ENCODE measurements at regions not wholly inside any gene's neighbourhood (a gene's known extent, or its start where the extent isn't known, plus 50 kb on each side); places are given as distances from the start of the nearest gene placed in this dataset.

DNA sequence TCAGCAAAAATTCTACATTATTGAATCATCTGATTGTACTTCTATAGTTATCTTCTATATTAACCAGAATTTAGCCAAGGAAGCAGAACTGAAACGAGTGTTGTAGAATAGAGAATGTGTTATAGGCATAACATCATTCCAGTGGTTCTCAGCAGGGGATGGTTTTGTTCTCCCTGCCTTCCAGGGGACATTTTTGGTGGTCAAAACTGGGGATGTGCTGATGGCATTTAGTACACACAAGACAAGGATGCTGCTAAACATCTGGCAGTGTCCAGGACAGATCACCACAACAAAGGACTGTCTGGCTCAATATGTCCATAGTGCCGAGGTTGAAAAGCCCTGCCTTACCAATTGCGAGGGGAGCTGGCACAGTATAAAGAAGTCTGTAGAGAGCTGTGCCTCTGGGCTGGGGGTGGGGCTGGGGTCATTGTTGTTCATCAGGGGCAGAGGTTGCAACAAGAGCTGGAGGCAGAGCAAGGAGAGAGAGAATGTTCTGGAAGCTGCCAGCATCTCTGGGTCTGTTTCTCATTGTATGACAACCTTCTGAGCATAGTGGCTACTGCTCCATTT lies 1472.8 kb downstream of the AACS start:
- 69 to 74% (median 72%) methylated on average over 3 of the region's 3 CpGs for WGBS, 4 donors
- H3K4me1 ChIP-seq: no peaks in the 10 kb centered on the region
- ATAC-seq: no peak
- no peaks in the 10 kb centered on the region for H3K36me3 ChIP-seq
- H3K4me3 ChIP-seq: no peak overlapping the region
- no peak overlapping the region for H3K27ac ChIP-seq
- peaks cover 0 to 6% (median 0%) of the 10 kb centered on the region in 9 donors for H3K27me3 ChIP-seq
- no peaks in the 10 kb centered on the region for H3K9me3 ChIP-seq
- TF ChIP-seq POLR2A (IDR thresholded peaks at IDR 0.05): no peak
- TF ChIP-seq, protein P1, sequence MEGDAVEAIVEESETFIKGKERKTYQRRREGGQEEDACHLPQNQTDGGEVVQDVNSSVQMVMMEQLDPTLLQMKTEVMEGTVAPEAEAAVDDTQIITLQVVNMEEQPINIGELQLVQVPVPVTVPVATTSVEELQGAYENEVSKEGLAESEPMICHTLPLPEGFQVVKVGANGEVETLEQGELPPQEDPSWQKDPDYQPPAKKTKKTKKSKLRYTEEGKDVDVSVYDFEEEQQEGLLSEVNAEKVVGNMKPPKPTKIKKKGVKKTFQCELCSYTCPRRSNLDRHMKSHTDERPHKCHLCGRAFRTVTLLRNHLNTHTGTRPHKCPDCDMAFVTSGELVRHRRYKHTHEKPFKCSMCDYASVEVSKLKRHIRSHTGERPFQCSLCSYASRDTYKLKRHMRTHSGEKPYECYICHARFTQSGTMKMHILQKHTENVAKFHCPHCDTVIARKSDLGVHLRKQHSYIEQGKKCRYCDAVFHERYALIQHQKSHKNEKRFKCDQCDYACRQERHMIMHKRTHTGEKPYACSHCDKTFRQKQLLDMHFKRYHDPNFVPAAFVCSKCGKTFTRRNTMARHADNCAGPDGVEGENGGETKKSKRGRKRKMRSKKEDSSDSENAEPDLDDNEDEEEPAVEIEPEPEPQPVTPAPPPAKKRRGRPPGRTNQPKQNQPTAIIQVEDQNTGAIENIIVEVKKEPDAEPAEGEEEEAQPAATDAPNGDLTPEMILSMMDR (IDR thresholded peaks at IDR 0.05): no peak
- intact Hi-C loops (cut with DNase I): no loop called here
- DNase-seq: no peak

DNA sequence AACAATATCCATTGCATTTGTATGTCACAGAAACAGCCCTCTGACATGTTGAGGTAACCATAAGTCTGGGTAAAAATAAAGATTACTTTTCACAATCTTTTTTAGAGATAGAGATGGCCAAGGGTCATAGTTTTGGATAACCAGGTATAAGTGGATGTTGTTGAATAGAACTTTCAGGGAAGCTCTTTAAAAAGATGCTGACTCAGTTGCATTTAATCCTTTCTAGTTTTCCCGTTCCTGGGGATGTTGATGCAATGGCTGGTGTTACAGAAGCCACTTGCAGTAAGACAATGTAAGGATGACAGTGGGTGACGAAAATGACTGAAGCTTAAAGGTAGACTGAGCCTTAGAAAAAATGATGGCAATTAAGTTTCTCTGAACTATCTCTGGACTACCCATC lies 1473.7 kb downstream of the AACS start:
- DNase-seq (no peak), ATAC-seq (no peak)
- TF ChIP-seq, protein P1 (IDR thresholded peaks at IDR 0.05): no peak
- TF ChIP-seq POLR2A (IDR thresholded peaks at IDR 0.05): no peak
- 65 to 75% (median 72%) methylated on average over 2 of the region's 2 CpGs for WGBS, 4 donors
- no peak overlapping the region for H3K27ac ChIP-seq
- H3K4me3 ChIP-seq: no peak overlapping the region
- H3K27me3 ChIP-seq: peaks cover 0 to 6% (median 0%) of the 10 kb centered on the region in 9 donors
- no peaks in the 10 kb centered on the region for H3K36me3 ChIP-seq
- no peaks in the 10 kb centered on the region for H3K4me1 ChIP-seq
- intact Hi-C loops (cut with DNase I): no loop called here
- no peaks in the 10 kb centered on the region for H3K9me3 ChIP-seq

DNA sequence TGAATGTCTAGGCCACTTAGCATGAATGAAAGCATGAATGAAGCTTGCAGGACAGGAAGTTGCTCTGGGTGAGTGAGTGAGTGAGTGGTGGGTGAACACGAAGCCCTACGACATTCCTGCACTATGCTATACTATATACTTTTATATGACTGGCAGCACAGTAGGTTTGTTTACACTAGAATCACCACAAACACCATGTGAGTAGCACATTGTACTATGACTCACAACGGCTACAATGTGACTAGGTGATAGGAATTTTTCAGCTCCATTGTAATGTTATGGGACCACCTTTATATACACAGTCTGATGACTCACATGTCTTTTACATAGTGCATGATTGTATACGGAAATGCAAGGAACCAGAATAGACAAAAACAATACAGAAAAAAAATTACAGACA lies 1480.2 kb downstream of the AACS start:
- Histone ChIP-seq H3K9me3 (no peaks in the 10 kb centered on the region), H3K27ac (no peak overlapping the region), H3K36me3 (no peaks in the 10 kb centered on the region), H3K27me3 (peaks cover 0 to 4% (median 0%) of the 10 kb centered on the region in 9 donors), H3K4me3 (no peak overlapping the region), H3K4me1 (no peaks in the 10 kb centered on the region)
- intact Hi-C loops (cut with DNase I): no loop called here
- WGBS, 4 donors: 53 to 66% (median 57%) methylated on average over 4 of the region's 4 CpGs
- ATAC-seq (no peak), DNase-seq (no peak)
- no peak for TF ChIP-seq POLR2A (IDR thresholded peaks at IDR 0.05)
- TF ChIP-seq, protein P1 (IDR thresholded peaks at IDR 0.05): no peak

DNA sequence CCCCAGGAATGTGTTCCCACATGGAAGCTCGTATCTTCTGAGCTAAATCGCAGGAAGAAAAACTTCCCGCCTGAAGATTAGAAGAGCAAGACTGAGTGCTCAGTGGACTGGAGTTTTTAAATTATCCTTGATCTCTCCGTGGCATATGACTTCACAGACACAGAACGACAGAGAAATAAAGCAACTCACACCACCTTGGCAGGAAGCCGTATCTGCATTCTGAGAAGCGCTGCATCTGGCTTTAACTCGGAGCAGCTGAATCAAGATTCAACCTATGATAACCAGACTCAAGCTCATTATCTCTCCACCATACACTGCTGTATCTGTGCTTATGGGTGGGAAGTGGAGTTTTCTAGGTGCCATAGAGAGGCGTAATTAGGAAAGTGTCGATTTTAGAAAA lies 1482.7 kb downstream of the AACS start:
- H3K27me3 ChIP-seq: no peaks in the 10 kb centered on the region
- H3K27ac ChIP-seq: no peak overlapping the region
- no peaks in the 10 kb centered on the region for H3K36me3 ChIP-seq
- ATAC-seq (no peak), DNase-seq (no peak)
- intact Hi-C loops (cut with DNase I): no loop called here
- no peak for TF ChIP-seq POLR2A (IDR thresholded peaks at IDR 0.05)
- TF ChIP-seq, protein P1 (IDR thresholded peaks at IDR 0.05): no peak
- no peaks in the 10 kb centered on the region for H3K9me3 ChIP-seq
- H3K4me1 ChIP-seq: no peaks in the 10 kb centered on the region
- no peak overlapping the region for H3K4me3 ChIP-seq
- 42 to 51% (median 43%) methylated on average over 10 of the region's 10 CpGs for WGBS, 4 donors

All from heart left ventricle (tissue), 16 donors.